ENCODE measurements at regions not wholly inside any gene's neighbourhood (a gene's known extent, or its start where the extent isn't known, plus 50 kb on each side); places are given as distances from the start of the nearest gene placed in this dataset.

DNA sequence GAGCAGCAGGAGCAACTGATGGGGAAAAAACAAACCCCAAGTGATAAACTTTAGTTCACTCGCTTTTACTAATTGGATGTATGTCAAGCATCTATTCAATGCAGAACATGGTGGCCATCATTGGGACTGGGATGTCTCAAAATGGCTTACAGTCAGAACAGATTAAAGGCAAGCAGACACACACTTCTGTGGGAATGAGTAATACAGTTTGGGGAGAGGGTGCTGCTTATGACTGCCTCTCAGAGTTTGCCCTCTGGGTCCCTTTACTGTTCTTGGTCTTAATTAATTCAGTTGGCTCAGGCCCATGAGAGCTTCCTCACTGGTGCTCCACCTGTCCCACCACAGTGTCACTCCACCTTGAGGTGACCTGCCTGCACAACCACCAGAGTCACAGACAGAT is 119.5 kb downstream of the TBX19 start:
- TF ChIP-seq, protein P1, sequence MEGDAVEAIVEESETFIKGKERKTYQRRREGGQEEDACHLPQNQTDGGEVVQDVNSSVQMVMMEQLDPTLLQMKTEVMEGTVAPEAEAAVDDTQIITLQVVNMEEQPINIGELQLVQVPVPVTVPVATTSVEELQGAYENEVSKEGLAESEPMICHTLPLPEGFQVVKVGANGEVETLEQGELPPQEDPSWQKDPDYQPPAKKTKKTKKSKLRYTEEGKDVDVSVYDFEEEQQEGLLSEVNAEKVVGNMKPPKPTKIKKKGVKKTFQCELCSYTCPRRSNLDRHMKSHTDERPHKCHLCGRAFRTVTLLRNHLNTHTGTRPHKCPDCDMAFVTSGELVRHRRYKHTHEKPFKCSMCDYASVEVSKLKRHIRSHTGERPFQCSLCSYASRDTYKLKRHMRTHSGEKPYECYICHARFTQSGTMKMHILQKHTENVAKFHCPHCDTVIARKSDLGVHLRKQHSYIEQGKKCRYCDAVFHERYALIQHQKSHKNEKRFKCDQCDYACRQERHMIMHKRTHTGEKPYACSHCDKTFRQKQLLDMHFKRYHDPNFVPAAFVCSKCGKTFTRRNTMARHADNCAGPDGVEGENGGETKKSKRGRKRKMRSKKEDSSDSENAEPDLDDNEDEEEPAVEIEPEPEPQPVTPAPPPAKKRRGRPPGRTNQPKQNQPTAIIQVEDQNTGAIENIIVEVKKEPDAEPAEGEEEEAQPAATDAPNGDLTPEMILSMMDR (IDR thresholded peaks at IDR 0.05; ENCODE audit: unreplicated experiment), result no peak
- CTCF ChIA-PET, result interaction anchor here (3.3 kb wide), 1 partner anchor 58 kb away, joined by 21 read pairs; no protein-coding TSS in a partner anchor
- Mint-ChIP-seq H3K9me3 (ENCODE audit: unreplicated experiment) (no peaks in the 10 kb centered on the region), H3K27ac (ENCODE audit: low read depth, unreplicated experiment) (no peak overlapping the region), H3K4me1 (ENCODE audit: insufficient read depth, unreplicated experiment) (peaks cover 11% of the 10 kb centered on the region), H3K4me3 (ENCODE audit: unreplicated experiment) (no peak overlapping the region), H3K36me3 (ENCODE audit: insufficient read depth, unreplicated experiment) (no peaks in the 10 kb centered on the region), H3K27me3 (ENCODE audit: insufficient read depth, unreplicated experiment) (peaks cover 25% of the 10 kb centered on the region)
- DNase-seq (ENCODE audit: unreplicated experiment), result no peak
- POLR2A ChIA-PET, result interaction anchor here (0.7 kb wide), 1 partner anchor 10 kb away, joined by 3 read pairs; no protein-coding TSS in a partner anchor
- BruUV-seq (replicated peaks), result no TSS peak
- intact Hi-C loops (cut with micrococcal nuclease), result no loop called here

DNA sequence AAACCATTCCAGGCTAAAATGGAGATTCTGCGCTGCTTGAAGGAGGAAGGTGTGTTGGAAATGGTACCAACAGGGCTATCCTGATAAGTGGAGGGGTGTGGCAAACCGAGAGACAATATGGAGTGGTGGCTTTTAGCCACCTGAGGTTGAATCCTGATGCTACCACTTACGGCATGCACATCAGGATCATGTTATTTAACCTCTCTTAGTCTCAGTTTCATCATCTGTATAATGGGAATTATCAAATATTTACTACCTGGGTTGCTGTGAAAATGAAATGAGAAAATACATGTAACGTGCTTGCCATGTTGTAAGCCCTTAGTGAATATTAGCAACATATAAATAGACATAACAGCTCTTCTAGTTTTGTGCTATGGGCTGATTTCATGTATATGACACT is 117.1 kb downstream of the TBX19 start:
- Mint-ChIP-seq H3K36me3 (ENCODE audit: insufficient read depth, unreplicated experiment) (no peaks in the 10 kb centered on the region), H3K9me3 (ENCODE audit: unreplicated experiment) (no peaks in the 10 kb centered on the region), H3K27ac (ENCODE audit: low read depth, unreplicated experiment) (no peak overlapping the region), H3K4me1 (ENCODE audit: insufficient read depth, unreplicated experiment) (peaks cover 11% of the 10 kb centered on the region), H3K27me3 (ENCODE audit: insufficient read depth, unreplicated experiment) (peaks cover 36% of the 10 kb centered on the region), H3K4me3 (ENCODE audit: unreplicated experiment) (no peak overlapping the region)
- ChIA-PET POLR2A (interaction anchor here (0.6 to 1.3 kb wide), 2 partner anchors 10 to 70 kb away, joined by 4 to 8 read pairs; no protein-coding TSS in a partner anchor), CTCF (interaction anchor here (1.1 to 3.3 kb wide), 3 partner anchors 9 to 252 kb away, joined by 3 to 21 read pairs (median 5); no protein-coding TSS in a partner anchor)
- TF ChIP-seq, protein P1 (IDR thresholded peaks at IDR 0.05; ENCODE audit: unreplicated experiment), result no peak
- intact Hi-C loops (cut with micrococcal nuclease), result no loop called here
- no TSS peak for BruUV-seq (replicated peaks)
- DNase-seq (ENCODE audit: unreplicated experiment), result no peak

DNA sequence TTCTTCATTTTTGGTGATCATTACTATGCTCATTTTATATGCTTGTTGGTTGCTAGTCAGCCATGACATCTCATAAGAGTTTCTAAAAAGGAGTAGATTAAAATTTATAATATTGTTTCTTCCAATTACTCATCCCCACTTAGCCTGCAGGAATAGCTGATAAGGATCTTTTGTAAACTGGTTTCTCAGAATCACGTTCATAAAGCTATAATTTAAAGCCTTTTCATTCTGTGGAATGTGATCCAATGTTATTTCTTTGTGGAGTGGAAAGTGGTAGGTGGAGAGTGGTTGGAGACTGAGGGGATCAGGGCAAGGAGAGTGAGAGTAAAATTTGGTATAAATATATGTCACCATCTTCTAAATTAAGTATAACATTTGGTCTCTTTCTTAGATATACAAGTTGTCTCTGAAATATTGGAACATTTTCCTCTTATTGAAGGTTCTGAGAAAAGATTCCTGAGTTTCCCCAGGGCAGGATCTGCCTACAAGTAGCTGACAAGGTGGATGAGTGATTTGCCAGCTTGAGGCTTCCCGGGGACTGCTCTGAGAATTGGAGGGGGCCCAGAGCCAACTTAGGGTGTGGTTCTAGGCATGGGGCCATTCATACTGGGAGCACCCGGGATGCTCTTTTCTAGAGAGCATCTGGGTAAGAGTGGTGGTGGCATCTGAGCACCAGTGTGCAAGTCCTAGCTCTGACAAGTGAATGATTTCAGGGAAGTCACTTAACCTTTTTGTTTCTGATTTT is 116.4 kb downstream of the TBX19 start:
- TF ChIP-seq, protein P1 (IDR thresholded peaks at IDR 0.05; ENCODE audit: unreplicated experiment), result no peak
- ChIA-PET POLR2A (interaction anchor here (0.6 to 1.3 kb wide), 3 partner anchors 9 to 70 kb away, joined by 3 to 8 read pairs (median 4); no protein-coding TSS in a partner anchor), CTCF (interaction anchor here (1.1 to 3.3 kb wide), 4 partner anchors 8 to 252 kb away, joined by 3 to 21 read pairs (median 6); no protein-coding TSS in a partner anchor)
- DNase-seq (ENCODE audit: unreplicated experiment), result peak; percentile 30
- no peak overlapping the region for H3K4me3 Mint-ChIP-seq (ENCODE audit: unreplicated experiment)
- intact Hi-C loops (cut with micrococcal nuclease), result no loop called here
- H3K9me3 Mint-ChIP-seq (ENCODE audit: unreplicated experiment), result no peaks in the 10 kb centered on the region
- no peaks in the 10 kb centered on the region for H3K36me3 Mint-ChIP-seq (ENCODE audit: insufficient read depth, unreplicated experiment)
- H3K27ac Mint-ChIP-seq (ENCODE audit: low read depth, unreplicated experiment), result no peak overlapping the region
- H3K4me1 Mint-ChIP-seq (ENCODE audit: insufficient read depth, unreplicated experiment), result peaks cover 18% of the 10 kb centered on the region
- peaks cover 36% of the 10 kb centered on the region for H3K27me3 Mint-ChIP-seq (ENCODE audit: insufficient read depth, unreplicated experiment)
- BruUV-seq (replicated peaks), result no TSS peak

DNA sequence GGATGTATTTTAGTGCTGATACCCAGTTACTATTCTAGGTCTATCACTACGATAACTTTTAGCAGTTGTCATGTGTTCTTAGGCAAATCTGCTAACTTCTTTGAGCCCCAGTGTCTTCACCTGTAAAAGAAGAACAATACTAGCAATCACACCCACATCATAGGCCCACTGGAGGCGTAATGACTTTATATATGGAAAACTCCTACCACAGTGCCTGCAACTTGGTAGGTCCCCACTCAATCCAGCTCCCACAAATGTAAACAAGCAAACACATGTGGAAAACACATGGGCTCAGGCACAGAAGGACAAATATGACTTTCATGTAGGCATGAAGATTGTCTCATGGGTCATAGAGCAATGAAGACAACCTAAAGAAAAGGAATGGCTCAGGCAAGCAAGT is 115.8 kb downstream of the TBX19 start:
- Mint-ChIP-seq H3K9me3 (ENCODE audit: unreplicated experiment) (no peaks in the 10 kb centered on the region), H3K4me1 (ENCODE audit: insufficient read depth, unreplicated experiment) (peaks cover 24% of the 10 kb centered on the region), H3K27ac (ENCODE audit: low read depth, unreplicated experiment) (no peak overlapping the region), H3K4me3 (ENCODE audit: unreplicated experiment) (no peak overlapping the region), H3K36me3 (ENCODE audit: insufficient read depth, unreplicated experiment) (no peaks in the 10 kb centered on the region), H3K27me3 (ENCODE audit: insufficient read depth, unreplicated experiment) (peaks cover 36% of the 10 kb centered on the region)
- DNase-seq (ENCODE audit: unreplicated experiment), result no peak
- intact Hi-C loops (cut with micrococcal nuclease), result no loop called here
- no TSS peak for BruUV-seq (replicated peaks)
- ChIA-PET CTCF (interaction anchor here (1.3 to 4.3 kb wide), 2 partner anchors 9 to 55 kb away, joined by 7 to 25 read pairs; no protein-coding TSS in a partner anchor), POLR2A (interaction anchor here (1.2 to 1.3 kb wide), 2 partner anchors 9 kb away, joined by 3 to 8 read pairs; no protein-coding TSS in a partner anchor)
- TF ChIP-seq, protein P1 (IDR thresholded peaks at IDR 0.05; ENCODE audit: unreplicated experiment), result no peak

All from MCF 10A (cell line).